Astrocyte (in vitro differentiated cells and primary cell): ENCODE measurements at regions not wholly inside any gene's neighbourhood (a gene's known extent, or its start where the extent isn't known, plus 50 kb on each side); places are given as distances from the start of the nearest gene placed in this dataset.
A peak's percentile ranks its signal among the peaks of the same experiment; 100 is the strongest.

Experiments used
- DNase-seq: peaks from one replicate; pipeline ENCODE4 v3.0.0-alpha.2; 2010; ENCODE audit warnings: low read depth
- FAIRE-seq: peaks from 2 replicates; lab custom pipeline; 2011; peaks lifted over from hg19 to GRCh38; lab: Jason Lieb, UNC
- H2AFZ ChIP-seq: 2 replicates; pipeline ENCODE4 v1.6.0; 2012; ENCODE audit warnings: low read depth, low read length, inconsistent platforms
- H3K27ac ChIP-seq: 2 replicates; pipeline ENCODE4 v1.5.1; 2011; ENCODE audit warnings: low read depth, low read length, inconsistent platforms
- H3K27me3 ChIP-seq: 2 replicates; pipeline ENCODE4 v1.6.0; 2011; ENCODE audit warnings: low read length, inconsistent platforms; ENCODE audit not compliant: insufficient read depth
- H3K36me3 ChIP-seq: 2 replicates; pipeline ENCODE4 v1.5.1; 2011; ENCODE audit warnings: low read length, inconsistent platforms; ENCODE audit not compliant: insufficient read depth
- H3K4me1 ChIP-seq: 2 replicates; pipeline ENCODE4 v1.5.1; 2011; ENCODE audit warnings: low read length, inconsistent platforms; ENCODE audit not compliant: insufficient read depth
- H3K4me2 ChIP-seq: 2 replicates; pipeline ENCODE4 v1.6.0; 2012; ENCODE audit warnings: low read length, inconsistent platforms
- H3K4me3 ChIP-seq: 2 replicates; pipeline ENCODE4 v1.5.1; 2011; ENCODE audit warnings: low read depth, mild to moderate bottlenecking, low read length, inconsistent platforms; ENCODE audit not compliant: insufficient read depth
- H3K79me2 ChIP-seq: 2 replicates; pipeline ENCODE4 v1.6.0; 2012; ENCODE audit warnings: mild to moderate bottlenecking, low read length, inconsistent platforms; ENCODE audit not compliant: insufficient read depth
- H3K9ac ChIP-seq: 2 replicates; pipeline ENCODE4 v1.6.0; 2012; ENCODE audit warnings: mild to moderate bottlenecking, low read length, inconsistent platforms
- H3K9me3 ChIP-seq: 2 replicates; pipeline ENCODE4 v1.5.1; 2012; ENCODE audit warnings: low read depth, mild to moderate bottlenecking, low read length, inconsistent platforms; ENCODE audit not compliant: insufficient read depth
- H4K20me1 ChIP-seq: 2 replicates; pipeline ENCODE4 v1.6.0; 2012; ENCODE audit warnings: low read length, inconsistent platforms; ENCODE audit not compliant: insufficient read depth
- H3K27ac Mint-ChIP-seq: one replicate; pipeline ENCODE4 v1.8.0; 2021; ENCODE audit warnings: mild to moderate bottlenecking, mixed read lengths; ENCODE audit not compliant: unreplicated experiment
- H3K27me3 Mint-ChIP-seq: one replicate; pipeline ENCODE4 v1.8.0; 2021; ENCODE audit warnings: low read depth, mixed read lengths; ENCODE audit not compliant: unreplicated experiment
- H3K36me3 Mint-ChIP-seq: one replicate; pipeline ENCODE4 v1.8.0; 2021; ENCODE audit warnings: low read depth, mixed read lengths; ENCODE audit not compliant: unreplicated experiment
- H3K4me1 Mint-ChIP-seq: one replicate; pipeline ENCODE4 v1.8.0; 2021; ENCODE audit warnings: low read depth, mixed read lengths; ENCODE audit not compliant: unreplicated experiment
- H3K4me3 Mint-ChIP-seq: one replicate; pipeline ENCODE4 v1.8.0; 2021; ENCODE audit warnings: mild to moderate bottlenecking, moderate library complexity, mixed read lengths; ENCODE audit not compliant: unreplicated experiment
- H3K9me3 Mint-ChIP-seq: one replicate; pipeline ENCODE4 v1.8.0; 2021; ENCODE audit warnings: mild to moderate bottlenecking, mixed read lengths; ENCODE audit not compliant: unreplicated experiment
- EZH2 ChIP-seq: IDR thresholded peaks from 2 replicates; pipeline ENCODE4 v1.6.1; 2012; ENCODE audit warnings: mild to moderate bottlenecking, low read length, inconsistent platforms; ENCODE audit not compliant: insufficient read depth
- TF ChIP-seq, protein P1 (sequence below): IDR thresholded peaks from 2 replicates; pipeline ENCODE4 v1.5.1; 2011; ENCODE audit warnings: low read depth, mild to moderate bottlenecking, inconsistent platforms, low read length, moderate library complexity; ENCODE audit not compliant: insufficient read depth

DNA sequence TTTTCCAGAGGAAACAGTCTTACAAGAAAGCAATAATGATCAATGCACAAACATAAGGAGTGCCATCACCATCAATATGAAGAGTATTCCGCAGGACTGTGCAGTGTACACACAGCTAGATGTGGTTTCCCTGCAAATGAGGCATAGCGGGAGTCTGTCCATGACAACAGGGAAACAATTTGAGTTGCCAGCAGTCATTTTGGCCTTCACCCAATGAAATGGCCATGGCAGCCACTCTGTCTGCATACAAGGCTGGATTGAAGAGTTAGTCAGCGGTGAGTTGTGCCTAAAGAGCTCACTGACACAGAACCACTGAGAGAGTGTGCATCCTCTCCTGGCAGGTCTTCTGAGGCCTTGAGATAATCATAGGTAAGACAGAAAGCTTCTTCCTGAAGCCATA, 303.3 kb downstream of the IPMK start:
- no peaks in the 10 kb centered on the region for H3K27me3 ChIP-seq
- no peaks in the 10 kb centered on the region for H4K20me1 ChIP-seq
- no peak overlapping the region for H3K4me3 ChIP-seq
- H3K4me3 Mint-ChIP-seq, result no peak overlapping the region
- H3K4me2 ChIP-seq, result no peak overlapping the region
- no peaks in the 10 kb centered on the region for H3K36me3 ChIP-seq
- no peaks in the 10 kb centered on the region for H3K9me3 Mint-ChIP-seq
- FAIRE-seq (peak; percentile 67), DNase-seq (peak; percentile 91)
- H3K9me3 ChIP-seq, result no peaks in the 10 kb centered on the region
- H3K4me1 ChIP-seq, result peaks cover 6% of the 10 kb centered on the region
- H2AFZ ChIP-seq, result no peak overlapping the region
- TF ChIP-seq EZH2, result no peak
- TF ChIP-seq, protein P1, sequence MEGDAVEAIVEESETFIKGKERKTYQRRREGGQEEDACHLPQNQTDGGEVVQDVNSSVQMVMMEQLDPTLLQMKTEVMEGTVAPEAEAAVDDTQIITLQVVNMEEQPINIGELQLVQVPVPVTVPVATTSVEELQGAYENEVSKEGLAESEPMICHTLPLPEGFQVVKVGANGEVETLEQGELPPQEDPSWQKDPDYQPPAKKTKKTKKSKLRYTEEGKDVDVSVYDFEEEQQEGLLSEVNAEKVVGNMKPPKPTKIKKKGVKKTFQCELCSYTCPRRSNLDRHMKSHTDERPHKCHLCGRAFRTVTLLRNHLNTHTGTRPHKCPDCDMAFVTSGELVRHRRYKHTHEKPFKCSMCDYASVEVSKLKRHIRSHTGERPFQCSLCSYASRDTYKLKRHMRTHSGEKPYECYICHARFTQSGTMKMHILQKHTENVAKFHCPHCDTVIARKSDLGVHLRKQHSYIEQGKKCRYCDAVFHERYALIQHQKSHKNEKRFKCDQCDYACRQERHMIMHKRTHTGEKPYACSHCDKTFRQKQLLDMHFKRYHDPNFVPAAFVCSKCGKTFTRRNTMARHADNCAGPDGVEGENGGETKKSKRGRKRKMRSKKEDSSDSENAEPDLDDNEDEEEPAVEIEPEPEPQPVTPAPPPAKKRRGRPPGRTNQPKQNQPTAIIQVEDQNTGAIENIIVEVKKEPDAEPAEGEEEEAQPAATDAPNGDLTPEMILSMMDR, result no peak
- peak overlapping the region; percentile 47 for H3K27ac Mint-ChIP-seq
- no peaks in the 10 kb centered on the region for H3K27me3 Mint-ChIP-seq
- no peaks in the 10 kb centered on the region for H3K36me3 Mint-ChIP-seq
- no peaks in the 10 kb centered on the region for H3K79me2 ChIP-seq
- no peak overlapping the region for H3K9ac ChIP-seq
- no peaks in the 10 kb centered on the region for H3K4me1 Mint-ChIP-seq
- H3K27ac ChIP-seq, result peak overlapping the region; percentile 7

DNA sequence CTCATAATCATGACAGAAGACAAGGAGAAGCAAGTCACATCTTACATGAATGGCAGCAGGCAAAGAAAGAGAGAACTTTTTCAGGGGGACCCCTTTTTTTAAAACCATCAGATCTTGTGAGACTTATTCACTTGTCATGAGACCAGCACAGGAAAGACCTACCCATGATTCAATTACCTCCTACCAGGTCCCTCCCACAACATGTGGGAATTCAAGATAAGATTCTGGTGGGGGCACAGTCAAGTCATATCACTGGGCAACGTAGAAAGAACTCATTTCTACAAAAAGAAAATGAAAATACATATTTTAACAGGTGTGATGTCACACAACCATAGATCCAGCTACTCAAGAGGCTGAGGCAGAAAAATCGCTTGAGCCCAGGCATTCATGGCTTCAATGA, 304.1 kb downstream of the IPMK start:
- Mint-ChIP-seq H3K36me3 (no peaks in the 10 kb centered on the region), H3K27ac (no peak overlapping the region), H3K27me3 (no peaks in the 10 kb centered on the region), H3K9me3 (no peaks in the 10 kb centered on the region), H3K4me1 (no peaks in the 10 kb centered on the region), H3K4me3 (no peak overlapping the region)
- H3K27me3 ChIP-seq, result no peaks in the 10 kb centered on the region
- TF ChIP-seq EZH2, result no peak
- TF ChIP-seq, protein P1, result no peak
- no peaks in the 10 kb centered on the region for H3K36me3 ChIP-seq
- no peak overlapping the region for H3K4me3 ChIP-seq
- no peaks in the 10 kb centered on the region for H4K20me1 ChIP-seq
- H3K4me1 ChIP-seq, result peaks cover 6% of the 10 kb centered on the region
- H2AFZ ChIP-seq, result no peak overlapping the region
- H3K4me2 ChIP-seq, result no peak overlapping the region
- no peaks in the 10 kb centered on the region for H3K9me3 ChIP-seq
- no peak overlapping the region for H3K9ac ChIP-seq
- DNase-seq (no peak), FAIRE-seq (no peak)
- H3K27ac ChIP-seq, result no peak overlapping the region
- H3K79me2 ChIP-seq, result no peaks in the 10 kb centered on the region

DNA sequence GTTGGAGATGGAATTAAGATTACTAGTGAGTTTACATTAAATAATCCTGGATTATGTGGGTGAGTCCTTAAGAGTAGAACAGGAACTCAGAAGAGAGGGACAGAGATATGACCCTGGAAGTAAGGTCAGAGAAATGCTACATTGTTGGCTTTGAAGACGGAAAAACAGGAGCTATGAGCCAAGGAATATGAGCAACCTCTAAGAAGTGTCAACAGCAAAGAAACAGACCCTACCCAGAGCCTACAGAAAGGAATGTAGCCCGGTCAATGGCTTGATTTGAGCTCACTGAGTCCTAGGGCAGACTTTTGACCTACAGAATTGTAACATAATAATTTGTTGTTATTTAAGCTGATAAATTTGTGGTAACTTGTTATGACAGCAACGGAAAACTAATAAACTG, 304.9 kb downstream of the IPMK start:
- H2AFZ ChIP-seq, result no peak overlapping the region
- H3K9me3 ChIP-seq, result no peaks in the 10 kb centered on the region
- no peak overlapping the region for H3K27ac ChIP-seq
- FAIRE-seq (no peak), DNase-seq (no peak)
- H3K79me2 ChIP-seq, result no peaks in the 10 kb centered on the region
- Mint-ChIP-seq H3K4me3 (no peak overlapping the region), H3K9me3 (no peaks in the 10 kb centered on the region), H3K4me1 (no peaks in the 10 kb centered on the region), H3K36me3 (no peaks in the 10 kb centered on the region), H3K27ac (no peak overlapping the region), H3K27me3 (no peaks in the 10 kb centered on the region)
- no peak for TF ChIP-seq EZH2
- TF ChIP-seq, protein P1, result no peak
- no peaks in the 10 kb centered on the region for H4K20me1 ChIP-seq
- H3K4me3 ChIP-seq, result no peak overlapping the region
- no peaks in the 10 kb centered on the region for H3K36me3 ChIP-seq
- no peak overlapping the region for H3K4me2 ChIP-seq
- no peak overlapping the region for H3K9ac ChIP-seq
- no peaks in the 10 kb centered on the region for H3K27me3 ChIP-seq
- H3K4me1 ChIP-seq, result peaks cover 6% of the 10 kb centered on the region
